Eye (tissue), 1 donor: ENCODE measurements at regions not wholly inside any gene's neighbourhood (a gene's known extent, or its start where the extent isn't known, plus 50 kb on each side); places are given as distances from the start of the nearest gene placed in this dataset.
A peak's percentile ranks its signal among the peaks of the same experiment; 100 is the strongest.

Experiments used
- DNase-seq: peaks from one replicate; pipeline ENCODE4 v3.0.0-alpha.2; 2015

DNA sequence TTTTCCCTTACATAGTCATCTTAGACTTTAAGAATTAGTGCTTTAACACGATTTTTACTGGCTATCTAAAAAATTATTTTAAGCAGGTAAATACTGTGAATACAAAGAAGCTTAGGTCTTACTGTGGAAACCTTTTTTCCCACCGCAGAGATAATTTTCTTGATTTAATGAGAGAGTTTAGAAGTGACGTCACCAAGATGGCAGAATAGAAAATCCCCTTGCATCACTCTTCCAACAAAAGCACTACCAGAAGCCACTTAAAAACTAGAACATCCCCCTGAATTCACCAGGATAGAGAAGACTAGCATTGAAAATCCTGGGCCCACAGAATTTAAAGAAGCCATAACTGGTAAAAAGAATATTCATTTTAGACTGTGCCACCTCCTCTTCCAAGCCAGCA is 375.4 kb upstream of the PTCHD4 start:
- no peak for DNase-seq

DNA sequence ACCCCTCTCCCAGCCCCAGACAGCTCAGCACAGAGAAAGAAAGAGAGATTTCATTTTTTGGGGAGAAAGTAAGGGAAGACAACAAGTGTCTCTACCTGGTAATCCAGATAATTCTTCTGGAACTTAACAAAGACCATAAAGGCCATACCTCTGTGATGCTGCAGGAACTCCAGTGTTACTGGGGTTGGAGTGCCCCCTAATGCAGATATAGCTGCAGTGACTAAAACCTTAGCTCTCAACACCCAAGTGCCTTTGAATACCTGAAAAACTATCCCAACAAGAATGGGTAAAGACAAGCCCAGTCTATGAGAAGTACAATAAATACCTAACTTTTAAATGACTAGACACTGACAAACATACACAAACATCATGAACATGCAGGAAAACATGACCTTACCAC is 365.3 kb upstream of the PTCHD4 start:
- DNase-seq, result no peak

DNA sequence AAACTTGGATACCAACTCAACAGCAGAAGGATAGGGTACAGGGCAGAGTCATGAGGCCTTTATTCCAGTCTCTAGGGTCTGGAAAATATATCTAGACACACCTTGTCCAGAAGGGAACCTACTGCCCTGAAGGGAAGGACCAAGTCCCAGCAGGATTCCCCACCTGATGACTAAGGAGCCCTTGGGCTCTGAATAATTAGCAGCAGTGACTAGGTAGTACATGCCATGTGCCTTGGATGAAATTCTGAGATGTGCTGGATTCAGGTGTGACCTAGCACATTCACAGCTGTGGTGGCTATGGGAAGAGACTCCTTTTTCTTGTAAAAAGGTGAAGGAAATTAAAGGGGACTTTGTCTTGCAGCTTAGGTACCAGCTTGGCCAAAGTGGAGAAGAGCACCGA is 364.3 kb upstream of the PTCHD4 start:
- no peak for DNase-seq

DNA sequence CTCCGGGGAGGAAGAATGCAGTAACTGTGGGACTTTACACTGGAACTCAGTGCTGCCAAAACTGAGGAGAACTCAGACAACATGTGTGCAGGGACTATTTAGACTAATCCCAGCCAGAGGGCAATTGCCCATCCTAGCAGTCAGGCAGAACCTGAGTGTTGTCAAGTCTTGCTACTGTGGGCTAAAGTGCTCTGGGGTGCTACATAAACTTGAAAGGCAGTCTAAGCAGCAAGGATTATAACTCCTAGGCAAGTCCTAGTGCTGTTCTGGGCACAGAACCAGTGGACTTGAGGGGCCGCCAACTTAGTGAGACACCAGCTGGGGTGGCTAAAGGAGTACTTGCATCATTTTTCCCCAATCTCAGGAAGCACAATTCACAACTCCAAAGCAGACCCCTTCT is 363.8 kb upstream of the PTCHD4 start:
- DNase-seq, result peak; percentile 13

DNA sequence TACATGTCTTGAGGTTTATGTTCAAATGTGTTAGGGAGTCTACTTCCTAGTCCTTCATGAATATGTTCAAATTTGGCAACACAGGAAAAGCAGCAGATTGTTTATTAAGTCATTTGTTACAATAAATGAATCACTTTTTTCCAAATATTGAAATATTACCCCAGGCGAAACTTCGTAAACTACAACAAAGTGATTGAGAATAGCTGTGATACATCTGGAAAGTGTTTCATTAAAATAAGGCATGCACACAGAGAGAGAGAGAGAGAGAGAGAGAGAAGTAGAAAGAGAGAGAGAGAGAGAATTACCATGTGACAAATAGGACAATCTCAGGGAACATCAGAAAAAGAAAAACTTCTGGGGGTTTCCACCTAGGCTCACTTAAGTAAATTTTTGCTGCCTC is 363.1 kb upstream of the PTCHD4 start:
- no peak for DNase-seq

DNA sequence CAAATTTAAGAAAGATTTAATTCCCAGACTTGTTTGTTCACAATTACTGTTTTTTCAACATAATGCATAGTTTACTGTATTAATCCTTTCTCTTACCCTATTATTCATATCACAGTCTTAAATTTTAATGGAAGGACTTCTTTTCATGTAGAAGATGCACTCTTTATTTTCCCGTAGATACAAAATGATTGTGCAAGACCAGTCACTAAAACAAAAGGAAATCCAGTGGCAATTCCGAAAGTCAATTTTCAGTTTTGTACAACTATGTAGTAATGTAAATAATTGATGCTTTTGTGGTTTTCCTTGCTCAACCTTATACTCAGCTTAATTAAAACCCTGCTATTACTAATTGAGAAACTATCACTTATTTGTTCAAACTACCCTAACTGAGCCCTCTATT is 361.5 kb upstream of the PTCHD4 start:
- no peak for DNase-seq

DNA sequence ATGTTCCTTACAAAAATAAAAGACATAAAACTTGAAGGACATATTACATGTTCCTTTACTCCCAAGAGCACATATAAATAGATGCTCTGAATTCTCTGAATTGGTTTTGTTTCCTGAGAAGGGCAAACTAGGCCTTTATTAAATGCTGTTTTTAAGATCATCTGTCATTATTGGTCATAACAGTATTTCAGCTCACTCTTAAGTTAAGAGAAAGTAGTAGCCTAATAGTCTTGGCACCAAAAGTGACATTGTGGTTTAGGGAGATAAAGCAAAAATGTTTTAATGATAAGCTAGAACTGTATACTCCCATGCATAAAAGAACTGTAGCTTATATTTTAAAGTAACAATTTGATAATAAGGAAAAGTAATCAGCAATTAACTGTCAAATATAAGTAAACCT is 361.1 kb upstream of the PTCHD4 start:
- DNase-seq, result no peak

DNA sequence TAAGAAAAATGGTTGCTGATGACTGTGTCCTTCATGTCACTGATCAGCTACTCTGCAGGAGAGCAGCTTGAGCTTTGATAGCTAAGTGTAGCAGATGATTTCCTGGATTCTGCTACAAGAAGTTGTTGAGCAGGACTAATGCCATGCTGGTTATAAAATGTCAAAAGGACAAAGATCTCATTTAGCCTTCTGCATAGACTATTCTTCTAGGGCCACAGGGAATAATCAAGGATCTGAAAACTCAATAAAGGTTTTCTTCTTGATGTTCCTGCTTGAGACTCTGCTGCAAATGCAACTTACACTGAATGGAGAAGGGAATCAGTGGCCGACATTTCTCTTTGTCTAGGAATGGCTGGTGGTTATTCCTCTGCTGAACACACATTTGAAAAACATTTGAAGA is 360.3 kb upstream of the PTCHD4 start:
- DNase-seq, result no peak

DNA sequence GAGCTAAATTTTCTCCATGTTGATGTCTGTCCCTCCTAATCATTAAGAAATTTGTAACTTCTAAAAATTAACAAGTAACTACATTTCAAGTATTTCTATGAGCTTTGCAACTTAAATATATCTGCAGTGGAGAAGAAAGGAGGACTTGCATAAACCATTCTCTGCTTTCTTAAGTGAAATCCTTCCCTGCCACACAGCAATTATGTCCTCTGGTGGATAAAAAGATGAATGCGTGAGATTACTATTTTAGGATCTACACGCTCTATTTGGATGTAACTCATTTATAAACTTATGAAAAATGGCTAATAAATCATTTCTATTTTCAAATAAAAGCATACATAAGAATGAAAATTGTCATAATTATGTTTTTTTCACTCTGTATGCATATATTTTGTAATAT is 338.0 kb upstream of the PTCHD4 start:
- no peak for DNase-seq

DNA sequence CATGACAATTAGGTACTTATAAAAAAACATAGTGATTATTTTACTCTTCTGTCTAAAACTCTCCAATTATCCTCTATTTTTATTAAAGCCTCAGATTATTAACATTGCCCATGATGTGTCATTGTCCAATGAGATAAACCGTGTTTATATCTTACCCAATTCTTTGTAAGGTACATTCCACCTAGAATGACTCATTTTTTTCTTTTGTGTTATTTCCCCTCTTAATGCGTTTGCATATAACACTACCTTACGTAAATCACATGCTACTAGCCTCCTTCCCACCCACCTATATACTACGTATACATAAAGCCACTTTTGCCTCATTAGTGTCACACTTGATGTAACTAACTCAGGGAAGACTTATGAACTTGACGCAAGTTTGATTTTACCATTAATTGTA is 336.3 kb upstream of the PTCHD4 start:
- DNase-seq, result no peak

DNA sequence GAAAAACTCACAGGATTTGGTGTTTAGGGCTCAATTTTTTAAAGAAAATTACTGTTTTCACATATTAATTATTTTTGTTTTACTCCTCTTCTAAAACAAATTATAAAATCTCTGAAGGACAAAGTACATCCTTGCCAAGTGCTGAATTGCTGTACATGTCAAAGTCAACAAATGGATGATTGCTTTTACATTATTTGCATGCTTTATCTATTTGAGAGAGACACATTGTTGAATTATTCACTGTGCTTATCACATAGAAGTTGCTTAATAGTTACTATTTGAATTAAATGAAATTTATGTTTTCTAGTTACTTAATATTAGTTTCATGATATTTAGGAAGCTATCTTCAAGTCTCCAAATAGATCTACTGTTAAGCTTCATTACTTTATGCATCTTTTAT is 318.6 kb upstream of the PTCHD4 start:
- DNase-seq, result no peak

DNA sequence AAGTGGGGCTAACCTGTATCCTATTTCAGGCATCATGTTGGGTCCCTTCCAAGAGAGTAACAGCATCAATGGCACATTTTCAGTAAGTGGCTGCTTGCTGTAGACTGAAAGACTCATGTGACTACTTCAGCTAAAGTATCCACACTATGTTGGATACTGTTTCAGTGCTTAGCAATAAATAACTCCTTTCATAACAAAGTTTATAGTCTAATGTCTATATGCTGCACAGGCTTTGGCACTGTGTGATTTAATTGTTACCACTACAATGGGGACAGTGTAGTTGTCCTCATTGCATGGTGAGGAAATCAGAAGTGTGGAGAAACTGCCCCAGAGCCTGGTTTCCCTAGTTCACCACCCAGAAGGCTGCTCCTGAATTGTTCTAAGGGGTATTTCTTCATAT is 318.0 kb upstream of the PTCHD4 start:
- no peak for DNase-seq

DNA sequence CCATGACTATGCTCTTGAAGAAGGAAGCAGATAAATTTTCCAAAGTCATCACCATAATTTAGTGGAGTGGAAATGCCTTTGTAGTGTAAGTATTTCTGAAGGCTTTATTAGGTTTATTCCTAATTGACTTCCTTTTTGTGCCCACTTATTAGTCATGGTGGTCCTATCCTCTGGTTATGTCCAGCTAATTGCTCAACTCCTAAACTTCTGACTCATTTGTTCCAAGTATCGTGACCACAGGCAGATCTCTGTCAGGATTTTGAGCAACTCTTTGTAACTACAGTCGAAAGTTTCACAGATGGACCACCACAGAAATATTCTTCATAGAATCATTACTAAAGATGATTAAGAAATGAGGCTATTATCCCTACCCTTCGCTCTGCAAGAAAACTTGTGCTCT is 315.6 kb upstream of the PTCHD4 start:
- no peak for DNase-seq

DNA sequence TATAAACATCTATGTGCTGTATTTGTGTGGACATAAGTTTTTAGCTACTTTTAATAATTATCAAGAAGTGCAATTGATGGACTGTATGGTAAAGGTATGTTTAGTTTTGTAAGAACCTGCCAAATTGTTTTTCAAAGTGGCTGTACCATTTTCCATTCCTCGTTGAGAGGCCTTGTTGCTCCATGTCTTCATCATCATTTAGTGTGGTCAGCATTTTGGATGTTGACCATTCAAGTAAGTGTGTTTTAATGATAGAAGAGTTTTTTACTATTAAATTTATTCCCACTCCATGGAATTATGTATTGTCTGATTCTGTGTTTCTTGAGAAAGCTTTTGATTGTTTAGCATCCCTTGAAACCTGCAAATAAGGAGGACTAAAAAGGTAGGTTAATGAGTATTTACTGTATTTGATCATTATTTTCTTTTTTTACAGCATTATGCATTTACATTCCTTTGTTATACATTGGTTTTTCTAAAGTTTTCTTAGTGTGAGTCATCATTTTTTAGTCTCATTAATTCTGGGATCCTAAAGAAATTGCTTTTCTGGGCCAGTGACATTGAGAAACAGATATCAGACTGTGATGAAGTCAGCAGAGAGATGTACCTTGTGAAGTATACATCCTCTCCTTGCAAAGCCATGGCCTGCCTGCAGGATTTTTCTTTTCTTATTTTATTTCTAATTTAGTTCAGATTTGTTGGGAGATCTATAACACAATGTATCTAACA is 312.8 kb upstream of the PTCHD4 start:
- DNase-seq, result no peak

DNA sequence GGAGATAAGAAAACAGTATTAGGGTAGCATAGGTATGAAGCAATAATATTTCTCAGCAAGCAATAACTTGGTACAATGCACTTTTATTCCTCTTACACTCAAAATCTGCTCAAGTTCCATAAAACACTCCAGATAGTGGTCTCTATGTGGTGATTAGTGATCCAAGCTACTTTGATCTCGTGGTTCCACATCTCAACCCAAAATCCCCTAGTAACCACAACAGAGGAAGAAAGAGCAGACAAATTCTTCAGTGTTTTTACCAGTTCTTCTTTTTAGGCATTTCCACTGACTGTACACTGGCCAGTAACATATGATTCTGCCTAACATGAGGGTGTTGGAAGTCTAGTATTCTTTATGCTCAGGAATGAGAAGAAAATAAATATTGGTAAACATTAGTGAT is 309.0 kb upstream of the PTCHD4 start:
- DNase-seq, result no peak

DNA sequence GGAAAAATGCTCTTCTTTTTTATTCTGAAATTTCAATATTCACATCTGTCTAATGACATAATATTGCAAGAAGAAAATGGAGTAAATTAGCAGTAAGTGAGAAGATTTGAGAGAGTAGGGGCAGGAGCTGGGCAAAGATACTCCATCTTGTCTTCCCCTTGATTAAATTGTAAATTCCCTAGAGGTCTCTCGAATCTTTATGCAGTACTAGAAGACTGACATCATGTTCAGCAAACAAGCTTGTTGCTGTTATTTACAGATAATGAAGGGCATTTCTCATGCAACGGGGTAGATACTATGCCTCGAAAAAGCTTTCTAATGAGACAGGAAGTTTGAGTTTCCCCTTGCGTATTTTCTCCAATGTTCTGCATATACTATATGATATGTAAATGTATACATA is 306.9 kb upstream of the PTCHD4 start:
- no peak for DNase-seq

DNA sequence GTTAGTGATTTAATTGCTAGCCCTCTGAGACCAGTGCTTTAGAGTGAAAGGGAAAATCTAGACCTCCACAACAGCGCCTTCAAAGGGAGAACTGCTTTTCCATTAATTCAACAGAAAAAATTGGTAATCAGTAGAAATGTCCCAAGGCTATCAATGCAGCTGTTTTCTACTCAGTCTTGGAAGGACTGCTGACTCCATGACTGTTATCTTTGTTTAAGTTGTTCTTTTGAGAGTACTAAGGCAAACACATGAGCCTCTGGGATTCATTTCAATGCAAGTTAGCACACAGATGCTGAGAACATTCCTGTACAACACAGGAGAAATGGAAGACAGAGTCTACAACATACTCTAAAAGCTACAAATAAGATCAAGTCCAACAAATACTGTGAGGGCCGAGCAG is 301.7 kb upstream of the PTCHD4 start:
- DNase-seq, result no peak

DNA sequence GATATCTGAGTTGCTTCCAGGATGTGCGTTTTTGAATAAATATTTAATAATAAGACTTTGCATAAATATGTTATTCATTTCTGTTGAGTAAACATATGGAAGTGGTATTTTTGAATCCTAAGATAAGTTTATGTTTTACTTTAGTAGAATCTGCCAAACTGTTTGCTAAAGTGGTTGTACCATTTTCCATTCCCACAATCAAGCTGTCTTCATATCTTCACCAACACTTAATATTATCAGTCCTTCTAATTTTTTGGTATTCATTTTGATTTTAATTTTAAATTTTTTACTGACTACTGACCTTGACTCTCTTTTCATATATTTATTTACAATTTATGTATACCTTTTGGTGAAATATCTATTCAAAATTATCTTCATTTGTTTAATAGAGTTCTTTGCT is 293.9 kb upstream of the PTCHD4 start:
- no peak for DNase-seq

DNA sequence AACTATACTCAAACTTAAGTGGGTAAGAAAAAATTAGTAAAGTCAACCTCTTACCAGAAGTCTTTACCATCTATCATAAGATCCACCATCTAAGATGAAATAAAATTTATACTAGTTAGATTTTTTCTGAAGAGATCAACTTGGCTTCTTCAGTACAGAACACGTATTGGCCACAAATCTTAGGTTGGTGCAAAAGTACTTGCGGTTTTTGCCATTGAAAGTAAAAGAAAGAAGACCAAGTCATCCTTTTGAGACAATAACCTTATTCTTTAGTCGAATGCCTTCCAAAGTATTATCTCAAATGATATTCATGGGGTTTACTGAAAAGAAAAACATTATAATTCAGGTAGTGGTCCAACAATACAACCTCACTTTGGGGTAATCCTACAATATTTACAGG is 292.6 kb upstream of the PTCHD4 start:
- DNase-seq, result no peak

DNA sequence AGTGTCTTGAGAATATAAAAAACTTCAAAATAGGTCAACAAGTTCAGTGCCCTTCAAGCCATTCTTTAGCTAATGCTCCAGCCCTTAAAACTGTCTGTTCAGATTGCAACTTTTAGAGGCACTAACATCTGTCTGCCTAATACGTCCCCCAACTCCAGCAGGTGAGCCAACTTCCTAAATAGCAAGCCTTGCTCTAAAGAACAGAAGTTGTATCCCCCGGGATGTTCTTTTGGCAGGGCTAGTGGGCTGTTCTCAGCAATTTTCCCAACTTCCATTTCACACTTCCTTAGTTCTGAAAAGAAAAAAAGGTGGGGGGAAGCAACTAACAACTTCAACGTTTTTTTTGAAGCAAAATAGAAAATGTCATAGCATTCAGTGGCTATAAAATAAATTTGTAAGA is 290.0 kb upstream of the PTCHD4 start:
- DNase-seq, result no peak

DNA sequence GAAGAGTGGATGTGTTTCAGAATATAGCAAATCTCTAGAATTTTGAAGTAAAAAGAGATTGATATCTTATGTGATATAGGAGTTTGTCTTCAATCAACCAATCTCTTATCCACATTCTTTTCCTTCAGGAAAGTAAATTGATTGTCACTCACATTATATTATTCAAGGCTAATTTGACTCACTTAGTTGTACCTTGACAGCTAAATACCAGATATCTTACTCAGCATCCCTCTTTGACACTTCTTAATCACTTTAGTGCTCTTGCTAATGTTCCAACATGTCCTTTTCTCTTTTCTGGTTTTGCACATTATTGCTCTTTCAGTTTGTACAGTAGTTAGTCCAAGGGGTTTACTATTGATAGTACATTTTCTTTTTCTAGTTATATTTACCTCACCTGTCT is 286.9 kb upstream of the PTCHD4 start:
- no peak for DNase-seq

DNA sequence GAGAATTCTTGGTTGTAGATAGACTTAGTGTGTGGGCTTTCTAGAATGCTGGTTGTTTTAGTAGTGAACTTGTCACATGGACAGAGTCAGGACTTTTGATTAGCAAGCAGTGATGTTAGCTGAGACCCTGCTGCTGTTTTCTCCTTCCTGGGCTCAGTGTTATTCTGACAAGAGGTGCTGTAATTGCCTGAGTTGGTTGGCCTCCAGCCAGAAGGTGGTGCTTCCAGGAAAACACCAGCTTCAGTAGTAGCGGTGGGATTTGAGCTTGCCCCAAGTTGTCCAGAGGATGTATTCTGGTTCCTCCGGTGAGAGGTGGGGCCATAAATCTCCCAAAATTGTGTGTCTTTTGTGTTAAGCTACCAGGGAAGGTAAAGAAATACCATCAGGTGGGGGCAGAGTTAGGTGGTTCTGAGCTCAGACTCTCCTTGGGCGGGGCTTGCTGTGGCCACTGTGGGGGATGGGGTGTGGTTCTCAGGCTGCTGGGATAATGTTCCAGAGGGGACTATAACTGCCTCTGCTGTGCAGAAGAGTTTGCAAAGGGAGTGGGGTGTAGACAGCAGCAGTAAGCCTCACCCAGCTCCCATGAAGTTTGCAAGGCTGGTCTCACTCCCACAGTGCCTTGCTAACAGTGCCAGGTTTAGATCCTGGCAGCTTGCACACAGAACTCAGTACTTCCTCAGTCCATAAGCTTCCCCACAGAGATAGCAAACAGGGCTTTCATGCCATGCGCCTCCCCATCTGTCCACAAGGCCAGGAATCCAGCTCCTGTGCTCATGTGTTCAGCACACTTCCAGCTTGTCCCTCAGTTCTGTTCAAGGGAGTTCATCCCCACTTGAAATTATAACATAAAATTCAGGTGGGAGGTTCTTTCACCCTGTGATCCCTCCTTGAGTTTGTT is 278.4 kb upstream of the PTCHD4 start:
- DNase-seq, result no peak

DNA sequence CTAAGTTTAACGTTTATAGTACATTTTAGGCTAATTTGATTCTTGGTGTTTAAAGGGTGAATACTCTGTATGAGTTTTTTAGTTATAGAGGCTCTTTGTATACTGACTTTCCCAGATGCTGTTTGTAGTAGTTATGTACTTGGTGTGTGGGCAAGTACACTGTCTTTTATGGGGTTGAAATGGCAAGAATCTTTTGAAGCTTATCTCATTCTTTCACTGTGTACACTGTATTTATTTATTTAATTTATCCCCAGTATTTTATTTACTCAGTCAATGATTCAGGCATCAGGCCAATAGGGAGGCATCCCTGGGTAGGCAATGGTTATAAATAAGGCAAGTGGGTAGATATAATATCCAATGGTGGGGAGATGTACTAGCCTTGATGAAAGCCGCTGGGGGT is 277.0 kb upstream of the PTCHD4 start:
- DNase-seq, result no peak

DNA sequence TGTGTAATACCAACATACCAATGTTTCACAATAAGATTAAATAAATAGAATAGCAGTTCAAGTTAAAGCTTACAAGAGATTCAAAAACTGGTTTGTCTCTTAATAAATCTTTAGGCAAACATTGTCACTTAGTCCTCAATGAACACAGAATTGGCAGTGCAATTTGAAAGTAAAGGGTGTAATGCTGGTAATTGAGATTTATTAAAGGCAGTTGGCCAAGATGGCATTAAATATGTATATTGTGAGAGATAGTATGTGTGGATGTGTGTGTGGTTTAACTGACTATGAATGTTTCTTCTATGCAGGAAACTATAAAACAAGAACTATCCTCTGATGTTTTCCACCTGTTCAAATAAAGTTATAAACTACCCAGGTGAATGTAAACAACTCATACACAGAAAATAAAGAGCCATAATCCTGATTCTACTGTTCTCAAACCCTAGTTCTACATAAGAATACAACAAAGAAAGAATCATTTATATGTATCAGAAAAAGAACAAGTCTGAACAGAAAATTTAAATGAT is 267.9 kb upstream of the PTCHD4 start:
- DNase-seq, result no peak
